ENCODE measurements at regions not wholly inside any gene's neighbourhood (a gene's known extent, or its start where the extent isn't known, plus 50 kb on each side); places are given as distances from the start of the nearest gene placed in this dataset.

- TF ChIP-seq CTCF (IDR thresholded peaks at IDR 0.05) = no peak
- TF ChIP-seq POLR2A (IDR thresholded peaks at IDR 0.05) = no peak
These were observed 234.6 kb upstream of the FLRT2 start for GRCh38 chr14:85295318-85295717.
